ENCODE measurements at regions not wholly inside any gene's neighbourhood (a gene's known extent, or its start where the extent isn't known, plus 50 kb on each side); places are given as distances from the start of the nearest gene placed in this dataset.

- TF ChIP-seq CTCF (IDR thresholded peaks at IDR 0.05; ENCODE audit: low read depth, low read length, missing control alignments), result no peak
- H3K4me3 ChIP-seq (ENCODE audit: low read depth, low read length), result no peak overlapping the region
- no peak overlapping the region for H3K27ac ChIP-seq
- no peaks in the 10 kb centered on the region for H3K36me3 ChIP-seq (replicated peaks)
- DNase-seq, result no peak
- H3K27me3 ChIP-seq (replicated peaks), result no peaks in the 10 kb centered on the region
- in situ Hi-C loops (cut with HindIII; ENCODE audit: low pct_ligation_motif_present, low sequenced_read_pairs), result no loop called here
Observed at GRCh38 chr3:106906074-106906473, 471.2 kb upstream of the CCDC54 start.

GRCh38 chr3:106908181-106908938 lies 468.9 kb upstream of the CCDC54 start:
- Histone ChIP-seq H3K27me3 (replicated peaks) (no peaks in the 10 kb centered on the region), H3K27ac (no peak overlapping the region), H3K4me3 (ENCODE audit: low read depth, low read length) (no peak overlapping the region), H3K36me3 (replicated peaks) (no peaks in the 10 kb centered on the region)
- TF ChIP-seq CTCF (IDR thresholded peaks at IDR 0.05; ENCODE audit: low read depth, low read length, missing control alignments), result no peak
- in situ Hi-C loops (cut with HindIII; ENCODE audit: low pct_ligation_motif_present, low sequenced_read_pairs), result no loop called here
- no peak for DNase-seq

GRCh38 chr3:106913111-106913698 lies 464.0 kb upstream of the CCDC54 start:
- Histone ChIP-seq H3K27me3 (replicated peaks) (no peaks in the 10 kb centered on the region), H3K36me3 (replicated peaks) (no peaks in the 10 kb centered on the region), H3K4me3 (ENCODE audit: low read depth, low read length) (no peak overlapping the region), H3K27ac (no peak overlapping the region)
- in situ Hi-C loops (cut with HindIII; ENCODE audit: low pct_ligation_motif_present, low sequenced_read_pairs), result no loop called here
- TF ChIP-seq CTCF (IDR thresholded peaks at IDR 0.05; ENCODE audit: low read depth, low read length, missing control alignments), result no peak
- DNase-seq, result no peak

GRCh38 chr3:106913966-106914365 lies 463.3 kb upstream of the CCDC54 start:
- H3K36me3 ChIP-seq (replicated peaks), result no peaks in the 10 kb centered on the region
- H3K4me3 ChIP-seq (ENCODE audit: low read depth, low read length), result no peak overlapping the region
- H3K27ac ChIP-seq, result no peak overlapping the region
- H3K27me3 ChIP-seq (replicated peaks), result no peaks in the 10 kb centered on the region
- no peak for TF ChIP-seq CTCF (IDR thresholded peaks at IDR 0.05; ENCODE audit: low read depth, low read length, missing control alignments)
- in situ Hi-C loops (cut with HindIII; ENCODE audit: low pct_ligation_motif_present, low sequenced_read_pairs), result no loop called here
- DNase-seq, result no peak

- H3K27ac ChIP-seq, result no peak overlapping the region
- no peaks in the 10 kb centered on the region for H3K36me3 ChIP-seq (replicated peaks)
- no peak for DNase-seq
- in situ Hi-C loops (cut with HindIII; ENCODE audit: low pct_ligation_motif_present, low sequenced_read_pairs), result no loop called here
- no peaks in the 10 kb centered on the region for H3K27me3 ChIP-seq (replicated peaks)
- no peak for TF ChIP-seq CTCF (IDR thresholded peaks at IDR 0.05; ENCODE audit: low read depth, low read length, missing control alignments)
- H3K4me3 ChIP-seq (ENCODE audit: low read depth, low read length), result no peak overlapping the region
Observed at GRCh38 chr3:106920609-106921008, 456.6 kb upstream of the CCDC54 start.

Measured in brain microvascular endothelial cell (primary cell).